Stimulated activated naive CD8-positive, alpha-beta T cell treated with anti-CD3 and anti-CD28 coated beads, Interleukin-15, Interleukin-2, amounts not matched to agents 100 U/mL and 50 U/mL, for 24 hours (primary cell): ENCODE measurements at regions not wholly inside any gene's neighbourhood (a gene's known extent, or its start where the extent isn't known, plus 50 kb on each side); places are given as distances from the start of the nearest gene placed in this dataset.

Source experiments
- ATAC-seq: fragments of 150-1000 bp; cut with Tn5 transposase; one replicate; pipeline ENCODE4 v1.10.0; 2021
- DNase-seq: peaks from one replicate; pipeline ENCODE4 v3.0.0; 2021

GRCh38 chr21:40901691-40902090 lies 54.7 kb upstream of the DSCAM start:
- no peak for ATAC-seq
- DNase-seq, result no peak

DNA sequence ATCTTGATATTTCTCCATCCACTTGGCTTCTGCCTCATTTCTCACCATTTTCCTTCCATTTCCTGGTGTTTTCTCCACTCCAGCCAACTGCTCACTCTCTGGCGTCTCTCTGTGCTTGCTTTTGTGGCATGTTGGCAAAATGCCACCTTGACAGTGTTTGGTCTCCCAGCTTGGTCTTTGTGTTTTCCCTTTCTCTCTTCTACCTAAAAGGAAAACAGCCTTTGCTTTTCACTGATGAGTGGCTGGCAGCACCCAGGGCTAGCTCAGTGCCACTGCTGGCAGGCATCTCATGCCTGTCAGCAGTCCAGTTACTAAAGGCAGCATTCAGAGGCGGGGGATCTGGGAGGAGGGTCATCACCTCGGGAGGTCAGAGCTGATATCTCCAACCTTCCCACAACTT lies 55.3 kb upstream of the DSCAM start:
- no peak for ATAC-seq
- no peak for DNase-seq

GRCh38 chr21:40902993-40903392 lies 56.0 kb upstream of the DSCAM start:
- ATAC-seq (no peak), DNase-seq (no peak)

- no peak for DNase-seq
- no peak for ATAC-seq
Measured at GRCh38 chr21:40905251-40905650, 58.3 kb upstream of the DSCAM start.

DNA sequence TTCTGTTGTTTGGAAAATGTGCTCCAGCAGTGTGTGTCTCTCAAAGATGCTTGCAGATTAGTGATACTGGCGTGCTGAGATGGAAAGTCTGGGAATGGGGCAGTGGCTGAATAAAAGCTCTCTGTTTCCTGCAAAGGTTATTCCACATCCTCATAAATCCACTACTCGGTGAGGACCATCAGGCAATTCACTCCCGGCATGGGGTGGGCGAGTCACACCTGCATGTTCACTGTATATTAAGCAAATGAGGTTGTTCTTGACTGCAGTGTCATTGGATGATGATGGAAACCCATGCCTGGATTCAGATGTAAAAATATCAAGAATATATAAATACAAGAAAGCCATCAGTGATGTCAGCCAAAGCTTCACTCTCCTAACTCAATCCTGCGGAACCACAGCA lies 65.4 kb upstream of the DSCAM start:
- no peak for ATAC-seq
- no peak for DNase-seq

DNA sequence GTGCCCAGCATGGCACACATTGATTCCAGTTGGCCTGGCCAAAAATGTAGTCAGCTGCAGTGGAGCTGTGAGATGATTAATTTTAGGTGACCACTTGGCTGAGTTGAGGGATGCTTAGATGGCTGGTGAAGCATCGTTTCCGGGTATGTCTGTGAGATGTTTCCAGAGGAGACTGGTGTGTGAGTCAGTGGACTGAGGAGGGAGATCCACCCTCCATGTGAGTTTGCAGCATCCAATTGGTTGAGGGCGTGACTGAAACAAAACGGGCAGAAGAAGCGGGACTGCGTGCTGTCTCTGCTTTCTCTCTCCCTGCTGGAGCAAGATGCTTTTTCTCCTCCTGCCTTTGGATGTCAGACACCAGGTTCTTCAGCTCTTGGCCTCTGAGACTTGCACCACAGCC lies 68.2 kb upstream of the DSCAM start:
- ATAC-seq (no peak), DNase-seq (no peak)

DNA sequence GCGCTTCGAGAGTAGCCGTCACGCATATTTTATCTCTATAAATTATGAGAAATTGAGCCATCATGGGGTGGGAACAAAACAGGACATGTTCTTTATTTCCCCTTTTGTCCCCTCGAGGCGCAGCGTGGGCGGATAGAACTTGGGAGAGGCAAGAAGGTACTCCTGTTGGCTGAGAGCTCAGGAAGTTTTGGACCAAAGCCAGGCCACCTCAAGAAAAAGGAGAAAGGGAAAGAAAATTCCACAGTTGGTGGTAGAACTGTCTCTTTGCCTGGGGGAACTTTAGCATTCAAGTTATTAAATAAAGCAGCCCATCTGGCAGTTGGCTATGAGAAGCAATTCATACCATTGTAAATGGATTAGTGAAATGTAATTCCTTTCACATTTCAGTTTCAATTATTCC lies 76.4 kb upstream of the DSCAM start:
- DNase-seq, result no peak

GRCh38 chr21:40923901-40924300 lies 76.9 kb upstream of the DSCAM start:
- ATAC-seq, result no peak

More for the DNA sequence above, 76.4 kb upstream of the DSCAM start:
- no peak for ATAC-seq

DNA sequence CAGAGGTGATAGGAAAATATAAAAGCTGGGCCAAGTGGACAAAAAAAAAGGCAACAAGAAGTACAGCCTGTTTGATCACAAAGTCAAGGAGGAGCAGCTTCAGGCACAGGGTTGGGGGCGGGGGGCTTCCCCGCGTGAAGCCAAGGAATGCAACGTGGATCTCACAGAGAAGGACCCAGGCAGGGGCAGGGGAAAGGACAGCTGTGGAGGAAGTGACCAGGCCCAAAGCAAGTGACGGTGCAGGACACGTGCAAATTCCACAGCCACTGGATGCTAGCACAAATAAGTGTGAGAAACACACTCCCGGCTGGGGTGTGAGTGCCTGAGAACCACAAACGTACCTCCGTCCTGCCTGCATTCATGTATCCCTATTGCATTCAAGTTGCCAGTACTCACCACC lies 77.7 kb upstream of the DSCAM start:
- no peak for DNase-seq
- no peak for ATAC-seq

More at GRCh38 chr21:40923901-40924300, 76.9 kb upstream of the DSCAM start:
- no peak for DNase-seq

- ATAC-seq (no peak), DNase-seq (no peak)
Measured at GRCh38 chr21:40926238-40926637, 79.3 kb upstream of the DSCAM start.

DNA sequence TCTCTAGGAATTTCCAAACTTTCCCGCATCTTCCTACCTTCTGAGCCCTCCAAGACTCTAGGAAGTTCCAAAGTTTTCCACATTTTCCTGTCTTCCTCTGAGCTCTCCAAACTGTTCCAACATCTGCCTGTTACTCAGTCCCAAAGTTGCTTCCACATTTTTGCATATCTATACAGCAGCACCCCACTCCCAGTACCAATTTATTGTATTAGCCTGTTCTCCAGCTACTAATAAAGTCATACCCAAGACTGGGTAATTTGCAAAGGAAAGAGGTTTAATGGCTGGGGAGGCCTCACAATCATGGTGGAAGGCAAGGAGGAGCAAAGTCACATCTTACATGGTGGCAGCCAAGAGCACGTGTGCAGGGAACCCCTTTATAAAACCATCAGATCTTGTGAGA lies 82.9 kb upstream of the DSCAM start:
- ATAC-seq (no peak), DNase-seq (no peak)

DNA sequence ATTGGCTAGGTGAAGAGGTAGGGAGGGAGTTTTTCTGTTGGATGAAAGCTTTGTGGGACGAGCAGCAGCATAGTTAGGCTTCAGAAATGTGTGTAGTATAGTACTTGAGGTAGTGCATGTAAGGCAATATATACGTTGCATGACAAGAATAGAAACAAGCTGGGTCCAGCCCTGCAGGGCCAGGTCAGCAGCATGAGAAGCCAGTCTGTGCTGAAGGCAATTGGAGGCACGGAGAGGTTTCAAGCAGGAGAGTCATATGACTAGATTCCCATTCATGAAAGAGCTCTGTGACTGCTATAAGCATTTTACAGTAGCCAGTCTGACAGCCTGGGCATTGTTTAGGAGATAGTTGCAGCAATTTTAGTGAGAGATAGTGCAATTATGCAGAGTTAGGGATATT lies 84.2 kb upstream of the DSCAM start:
- ATAC-seq (no peak), DNase-seq (no peak)

DNA sequence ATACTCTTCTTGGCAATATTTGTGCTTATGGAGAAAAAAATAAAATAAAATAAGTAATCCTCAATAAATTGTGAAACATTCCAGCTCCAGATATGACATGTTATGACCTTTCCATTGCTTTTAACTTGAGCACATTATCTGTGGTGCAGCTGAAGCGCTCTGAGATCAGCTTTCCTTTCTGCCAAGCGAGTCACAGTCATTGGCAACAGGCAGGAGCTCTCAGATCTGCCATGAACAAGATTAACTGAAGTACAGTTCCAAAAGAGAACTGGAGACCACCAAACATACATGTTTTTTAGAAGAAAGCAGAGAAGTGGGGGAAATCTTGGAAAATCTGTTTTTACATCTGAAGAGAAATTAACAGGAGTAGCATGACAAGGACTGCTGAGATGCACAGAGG lies 89.2 kb upstream of the DSCAM start:
- ATAC-seq, result no peak

GRCh38 chr21:40936771-40937261 lies 89.9 kb upstream of the DSCAM start:
- ATAC-seq (no peak), DNase-seq (no peak)

More for the DNA sequence above, 89.2 kb upstream of the DSCAM start:
- no peak for DNase-seq

- no peak for DNase-seq
- ATAC-seq, result no peak
Measured at GRCh38 chr21:40938078-40938477, 91.1 kb upstream of the DSCAM start.

- DNase-seq, result no peak
Measured at GRCh38 chr21:40938611-40939010, 91.7 kb upstream of the DSCAM start.

GRCh38 chr21:40947713-40948112 lies 100.8 kb upstream of the DSCAM start:
- ATAC-seq (no peak), DNase-seq (no peak)

More at GRCh38 chr21:40938611-40939010, 91.7 kb upstream of the DSCAM start:
- ATAC-seq, result no peak

DNA sequence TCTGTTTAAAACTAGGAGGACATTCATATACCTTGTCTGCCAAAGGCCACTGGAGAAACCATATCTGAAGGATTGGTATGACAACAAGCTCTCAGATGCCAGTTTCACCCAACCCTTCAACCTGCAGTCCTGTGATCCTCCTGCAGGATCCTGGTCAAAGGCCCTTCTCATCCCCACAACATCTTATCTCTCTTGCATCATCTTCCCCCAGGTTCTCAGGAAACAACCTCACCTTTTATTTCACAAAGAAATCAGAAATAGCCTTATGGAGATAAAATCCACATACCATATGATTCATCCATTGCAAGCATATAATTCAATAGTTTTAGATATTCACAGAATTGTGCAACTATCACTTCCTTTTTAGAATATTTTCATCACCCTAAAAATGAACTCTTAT lies 104.0 kb upstream of the DSCAM start:
- no peak for DNase-seq
- ATAC-seq, result no peak

GRCh38 chr21:40952551-40953323 lies 105.8 kb upstream of the DSCAM start:
- no peak for DNase-seq
- ATAC-seq, result no peak

DNA sequence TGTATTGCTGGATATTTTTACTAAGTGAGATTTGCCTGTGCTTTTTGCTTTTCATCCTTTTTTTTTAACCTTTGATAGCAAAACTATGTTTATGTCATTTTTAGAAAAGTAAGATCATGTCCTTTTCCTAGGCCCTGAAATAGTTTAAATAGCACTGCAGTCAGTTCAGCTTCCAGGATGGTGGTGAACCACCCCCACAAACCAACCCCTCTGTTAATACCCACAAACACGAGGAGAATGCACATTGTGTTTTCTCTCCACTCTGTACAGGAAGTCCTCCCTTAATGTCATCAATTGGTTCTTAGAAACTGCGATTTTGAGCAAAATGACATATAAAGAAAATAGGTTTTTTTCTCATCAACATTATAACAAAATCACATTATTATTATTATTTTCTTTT lies 117.7 kb upstream of the DSCAM start:
- DNase-seq (no peak), ATAC-seq (no peak)

- DNase-seq, result no peak
- ATAC-seq, result no peak
Measured at GRCh38 chr21:40967771-40968170, 120.8 kb upstream of the DSCAM start.

DNA sequence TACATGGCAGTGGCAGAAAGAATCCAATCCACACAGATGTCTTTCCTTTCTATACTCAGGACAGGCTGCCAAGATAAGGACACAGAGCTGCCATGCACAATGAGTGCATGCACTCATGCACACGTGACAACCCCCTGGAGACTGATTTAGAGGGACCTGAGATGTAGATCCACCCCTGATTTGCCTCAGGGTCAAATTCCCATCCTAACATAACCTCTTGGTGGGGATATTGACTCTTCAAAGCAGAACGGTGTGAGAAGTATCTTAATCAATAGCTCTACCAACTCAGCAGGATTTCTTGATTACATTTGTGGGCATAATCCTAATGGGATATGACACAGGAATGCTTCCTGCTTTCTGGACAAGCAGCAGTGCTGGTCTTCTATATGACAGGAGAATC lies 125.2 kb upstream of the DSCAM start:
- ATAC-seq (no peak), DNase-seq (no peak)

- no peak for ATAC-seq
- DNase-seq, result no peak
Measured at GRCh38 chr21:40976198-40977109, 129.5 kb upstream of the DSCAM start.
